ENCODE measurements at regions not wholly inside any gene's neighbourhood (a gene's known extent, or its start where the extent isn't known, plus 50 kb on each side); places are given as distances from the start of the nearest gene placed in this dataset.

- no peak for TF ChIP-seq CTCF (IDR thresholded peaks at IDR 0.05; ENCODE audit: control extremely low read depth, extremely low read depth, low read depth, missing control alignments)
- DNase-seq (ENCODE audit: extremely low spot score), result no peak
- ChIA-PET CTCF (no interaction called here), POLR2A (no interaction called here)
Observed at GRCh38 chr10:117759266-117759665, 216.7 kb downstream of the EMX2 start.

- no peak for TF ChIP-seq CTCF (IDR thresholded peaks at IDR 0.05; ENCODE audit: control extremely low read depth, extremely low read depth, low read depth, missing control alignments)
- no peak for DNase-seq (ENCODE audit: extremely low spot score)
- ChIA-PET CTCF (interaction anchor here (0.8 to 1.7 kb wide), 3 partner anchors 10 to 265 kb away, joined by 3 to 7 read pairs (median 4); no protein-coding TSS in a partner anchor), POLR2A (no interaction called here)
Observed at GRCh38 chr10:117761695-117762094, 219.1 kb downstream of the EMX2 start.

- ChIA-PET CTCF (interaction anchor here (0.8 to 1.7 kb wide), 3 partner anchors 9 to 266 kb away, joined by 3 to 7 read pairs (median 4); no protein-coding TSS in a partner anchor), POLR2A (no interaction called here)
- TF ChIP-seq CTCF (IDR thresholded peaks at IDR 0.05; ENCODE audit: control extremely low read depth, extremely low read depth, low read depth, missing control alignments), result no peak
- no peak for DNase-seq (ENCODE audit: extremely low spot score)
Observed at GRCh38 chr10:117762126-117762818, 219.7 kb downstream of the EMX2 start.

- DNase-seq (ENCODE audit: extremely low spot score), result no peak
- POLR2A ChIA-PET, result no interaction called here
- CTCF ChIA-PET, result interaction anchor here (1.7 kb wide), 1 partner anchor 224 kb away, joined by 4 read pairs; no protein-coding TSS in a partner anchor
- TF ChIP-seq CTCF (IDR thresholded peaks at IDR 0.05; ENCODE audit: control extremely low read depth, extremely low read depth, low read depth, missing control alignments), result no peak
Observed at GRCh38 chr10:117762819-117763172, 220.2 kb downstream of the EMX2 start.

GRCh38 chr10:117763528-117763927, 221.0 kb downstream of the EMX2 start:
- ChIA-PET POLR2A (no interaction called here), CTCF (no interaction called here)
- no peak for TF ChIP-seq CTCF (IDR thresholded peaks at IDR 0.05; ENCODE audit: control extremely low read depth, extremely low read depth, low read depth, missing control alignments)
- no peak for DNase-seq (ENCODE audit: extremely low spot score)

GRCh38 chr10:117768333-117769042, 225.9 kb downstream of the EMX2 start:
- ChIA-PET POLR2A (no interaction called here), CTCF (no interaction called here)
- TF ChIP-seq CTCF (IDR thresholded peaks at IDR 0.05; ENCODE audit: control extremely low read depth, extremely low read depth, low read depth, missing control alignments), result no peak
- DNase-seq (ENCODE audit: extremely low spot score), result no peak
